Mesenchymal stem cell (in vitro differentiated cells and primary cell): ENCODE measurements at regions not wholly inside any gene's neighbourhood (a gene's known extent, or its start where the extent isn't known, plus 50 kb on each side); places are given as distances from the start of the nearest gene placed in this dataset.

Experiments used
- DNase-seq: peaks from one replicate; pipeline ENCODE4 v3.0.0-alpha.2; 2013
- H2AFZ ChIP-seq: one replicate; pipeline ENCODE4 v1.6.1; 2013; ENCODE audit warnings: low read depth, mild to moderate bottlenecking, control low read depth, inconsistent platforms, low read length, moderate library complexity
- H2AK5ac ChIP-seq: 2 replicates; pipeline ENCODE4 v1.6.1; 2013; ENCODE audit warnings: low read length, moderate library complexity, mild to moderate bottlenecking, inconsistent platforms; ENCODE audit not compliant: severe bottlenecking
- H2BK120ac ChIP-seq: one replicate; pipeline ENCODE4 v1.6.1; 2013; ENCODE audit warnings: low read depth, mild to moderate bottlenecking, inconsistent platforms, low read length, moderate library complexity
- H2BK12ac ChIP-seq, 2 experiments: one replicate each; pipeline ENCODE4 v1.6.1; 2013; ENCODE audit warnings: inconsistent platforms in 2 of 2, low read length in 2 of 2, mild to moderate bottlenecking in 2 of 2, moderate library complexity in 2 of 2, control low read depth in 1 of 2
- H2BK15ac ChIP-seq: one replicate; pipeline ENCODE4 v1.6.1; 2013; ENCODE audit warnings: mild to moderate bottlenecking, low read depth, inconsistent platforms; ENCODE audit not compliant: poor library complexity, severe bottlenecking
- H2BK5ac ChIP-seq: 2 replicates; pipeline ENCODE4 v1.6.1; 2013; ENCODE audit warnings: low read depth, mild to moderate bottlenecking, low read length, control low read depth, inconsistent platforms; ENCODE audit not compliant: poor library complexity, severe bottlenecking
- H3K14ac ChIP-seq, 2 experiments: one replicate each; pipeline ENCODE4 v1.6.1; 2013; ENCODE audit warnings: inconsistent platforms in 2 of 2, low read length in 2 of 2, control low read depth in 1 of 2, mild to moderate bottlenecking in 1 of 2, moderate library complexity in 1 of 2
- H3K18ac ChIP-seq, 2 experiments: one replicate each; pipeline ENCODE4 v1.6.1; 2013; ENCODE audit warnings: inconsistent platforms in 2 of 2, low read length in 2 of 2, control low read depth in 1 of 2, low read depth in 1 of 2, mild to moderate bottlenecking in 1 of 2
- H3K23ac ChIP-seq, 2 experiments: one replicate each; pipeline ENCODE4 v1.6.1; 2013; ENCODE audit warnings: inconsistent platforms in 2 of 2, low read length in 2 of 2, mild to moderate bottlenecking in 2 of 2, moderate library complexity in 2 of 2, control low read depth in 1 of 2
- H3K27ac ChIP-seq: 2 replicates; pipeline ENCODE4 v1.5.1; 2013; ENCODE audit warnings: mild to moderate bottlenecking, moderate library complexity, low read length, control low read depth, inconsistent platforms; ENCODE audit not compliant: poor library complexity, severe bottlenecking
- H3K27me3 ChIP-seq, 2 experiments: 2 replicates each; pipeline versions ENCODE4 v1.6.1 to v1.7.0; 2013; ENCODE audit warnings: low read length in 2 of 2, mild to moderate bottlenecking in 2 of 2, moderate library complexity in 2 of 2, control low read depth in 1 of 2, inconsistent platforms in 1 of 2; ENCODE audit not compliant: control insufficient read depth in 1 of 2, insufficient read depth in 1 of 2
- H3K36me3 ChIP-seq, 2 experiments: 2 replicates each; pipeline versions ENCODE4 v1.6.1 to v1.7.0; 2013; ENCODE audit warnings: low read length in 2 of 2, control low read depth in 1 of 2, inconsistent platforms in 1 of 2, low read depth in 1 of 2, mild to moderate bottlenecking in 1 of 2; ENCODE audit not compliant: insufficient read depth in 2 of 2, control insufficient read depth in 1 of 2
- H3K4ac ChIP-seq, 2 experiments: one replicate each; pipeline ENCODE4 v1.6.1; 2013; ENCODE audit warnings: inconsistent platforms in 2 of 2, low read length in 2 of 2, mild to moderate bottlenecking in 2 of 2, moderate library complexity in 2 of 2, control low read depth in 1 of 2, low read depth in 1 of 2
- H3K4me1 ChIP-seq: 2 replicates; pipeline ENCODE4 v1.6.1; 2013; ENCODE audit warnings: low read depth, low read length, control low read depth; ENCODE audit not compliant: control insufficient read depth, insufficient read depth
- H3K4me2 ChIP-seq: 2 replicates; pipeline ENCODE4 v1.6.1; 2013; ENCODE audit warnings: low read length, mild to moderate bottlenecking, inconsistent platforms; ENCODE audit not compliant: poor library complexity, severe bottlenecking
- H3K4me3 ChIP-seq, 2 experiments: 2 replicates each; pipeline versions ENCODE4 v1.5.1 to v1.7.0; 2013; ENCODE audit warnings: low read length in 2 of 2, mild to moderate bottlenecking in 2 of 2, control low read depth in 1 of 2, low read depth in 1 of 2; ENCODE audit not compliant: insufficient read depth in 1 of 2
- H3K79me1 ChIP-seq: replicated peaks from 2 replicates; pipeline ENCODE4 v1.6.1; 2013; ENCODE audit warnings: mild to moderate bottlenecking, control low read depth, low read length, inconsistent platforms; ENCODE audit not compliant: poor library complexity, severe bottlenecking
- H3K9ac ChIP-seq: 2 replicates; pipeline ENCODE4 v1.7.0; 2013; ENCODE audit warnings: mild to moderate bottlenecking, low read length, moderate library complexity
- H3K9me3 ChIP-seq: 2 replicates; pipeline ENCODE4 v1.7.0; 2013; ENCODE audit warnings: mild to moderate bottlenecking, low read length; ENCODE audit not compliant: control insufficient read depth
- H4K8ac ChIP-seq: one replicate; pipeline ENCODE4 v1.6.1; 2013; ENCODE audit warnings: inconsistent platforms, mild to moderate bottlenecking, low read length, moderate library complexity
- H4K91ac ChIP-seq: one replicate; pipeline ENCODE4 v1.6.1; 2013; ENCODE audit warnings: mild to moderate bottlenecking, low read length, inconsistent platforms
- WGBS: methylation state at CpG from one replicate; pipeline ENCODE4 v1.1.7; 2013; ENCODE audit warnings: mixed read lengths; 5-methylcytosine and 5-hydroxymethylcytosine counted together

DNA sequence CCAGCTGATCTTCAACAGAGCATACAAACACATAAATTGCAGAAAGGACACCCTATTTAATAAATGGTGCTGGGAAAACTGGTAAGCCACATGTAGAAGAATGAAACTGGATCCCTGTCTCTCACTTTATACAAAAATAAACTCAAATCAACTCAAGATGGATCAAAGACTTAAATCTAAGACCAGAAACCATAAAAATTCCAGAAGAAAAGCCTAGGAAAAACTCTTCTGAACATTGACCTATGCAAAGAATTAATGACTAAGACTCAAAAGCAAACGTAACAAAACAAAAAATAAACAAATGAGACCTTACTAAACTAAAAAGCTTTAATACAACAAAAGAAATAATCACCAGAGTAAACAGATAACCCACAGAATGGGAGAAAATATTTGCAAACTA, 74.5 kb upstream of the ABCC4 start:
- Histone ChIP-seq H3K4me3 (no peak overlapping the region), H2AFZ (no peak overlapping the region), H3K14ac (no peak overlapping the region), H3K27ac (no peak overlapping the region), H3K4ac (no peak overlapping the region), H4K8ac (no peak overlapping the region), H3K18ac (no peak overlapping the region), H3K4me2 (no peak overlapping the region), H3K27me3 (peaks cover 0 to 15% of the 10 kb centered on the region in 2 experiments), H2BK5ac (no peak overlapping the region), H3K23ac (no peak overlapping the region), H3K36me3 (no peaks in the 10 kb centered on the region), H4K91ac (no peak overlapping the region), H2AK5ac (no peak overlapping the region), H3K9ac (no peak overlapping the region), H3K79me1 (no peaks in the 10 kb centered on the region), H2BK12ac (no peak overlapping the region), H2BK15ac (no peak overlapping the region), H3K9me3 (no peaks in the 10 kb centered on the region), H3K4me1 (peaks cover 1% of the 10 kb centered on the region), H2BK120ac (no peak overlapping the region)
- no peak for DNase-seq
- WGBS = 0% methylated on average over 1 of the region's 1 CpG

GRCh38 chr13:95378603-95379002, 77.4 kb upstream of the ABCC4 start:
- Histone ChIP-seq H3K14ac (no peak overlapping the region), H3K18ac (no peak overlapping the region), H3K9ac (no peak overlapping the region), H2AK5ac (no peak overlapping the region), H2BK120ac (no peak overlapping the region), H3K4ac (peak overlapping the region in 1 of 2 experiments; percentile 5), H3K27ac (no peak overlapping the region), H3K79me1 (no peaks in the 10 kb centered on the region), H2BK15ac (no peak overlapping the region), H4K8ac (peak overlapping the region; percentile 49), H3K4me3 (no peak overlapping the region), H3K23ac (no peak overlapping the region), H3K4me1 (peaks cover 6% of the 10 kb centered on the region), H2AFZ (no peak overlapping the region), H2BK5ac (no peak overlapping the region), H3K4me2 (no peak overlapping the region), H3K9me3 (no peaks in the 10 kb centered on the region), H4K91ac (no peak overlapping the region), H3K36me3 (no peaks in the 10 kb centered on the region), H3K27me3 (peaks cover 0 to 15% of the 10 kb centered on the region in 2 experiments), H2BK12ac (no peak overlapping the region)
- no peak for DNase-seq
- WGBS = 93% methylated on average over 1 of the region's 1 CpG

DNA sequence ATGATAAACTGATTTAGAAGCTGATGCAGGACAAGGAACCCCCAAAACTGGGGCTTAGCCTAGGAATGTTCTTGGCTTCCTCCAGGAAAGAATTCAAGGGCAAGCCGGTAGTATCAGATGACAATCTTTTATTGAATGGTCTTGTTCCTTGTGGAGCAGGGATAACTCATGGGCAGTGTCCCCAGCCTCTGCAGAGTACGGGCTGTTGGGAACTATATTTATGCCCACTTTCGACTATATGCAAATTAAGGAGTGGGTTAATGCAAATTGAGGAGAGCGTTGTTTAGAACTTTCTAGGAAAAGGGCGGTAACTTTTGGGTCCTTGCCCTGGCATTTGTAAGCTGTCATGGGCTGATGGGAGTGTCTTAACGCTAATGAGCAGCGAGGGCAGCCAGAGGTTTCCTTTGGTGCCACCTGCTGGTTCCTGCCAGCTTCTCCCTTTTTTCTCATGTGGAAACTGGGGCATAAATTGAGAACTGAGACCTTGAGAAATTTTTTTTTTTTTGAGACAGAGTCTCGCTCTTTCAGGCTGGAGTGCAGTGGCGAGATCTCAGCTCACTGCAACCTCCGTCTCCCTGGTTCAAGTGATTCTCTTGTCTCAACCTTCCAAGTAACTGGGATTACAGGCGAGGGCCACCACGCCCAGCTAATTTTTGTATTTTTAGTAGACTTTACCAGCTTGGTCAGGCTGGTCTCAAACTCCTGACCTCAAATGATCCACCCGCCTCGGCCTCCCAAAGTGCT, 79.4 kb upstream of the ABCC4 start:
- peaks cover 7% of the 10 kb centered on the region for H3K4me1 ChIP-seq
- H2AFZ ChIP-seq = no peak overlapping the region
- H2BK5ac ChIP-seq = peak overlapping the region; percentile 62
- no peak overlapping the region for H3K27ac ChIP-seq
- H2AK5ac ChIP-seq = no peak overlapping the region
- peaks cover 0 to 8% of the 10 kb centered on the region in 2 experiments for H3K27me3 ChIP-seq
- H2BK15ac ChIP-seq = no peak overlapping the region
- H3K23ac ChIP-seq = no peak overlapping the region
- no peaks in the 10 kb centered on the region for H3K36me3 ChIP-seq
- H3K79me1 ChIP-seq = no peaks in the 10 kb centered on the region
- 37% methylated on average over 14 of the region's 14 CpGs for WGBS
- H3K18ac ChIP-seq = peak overlapping the region; percentile 18 to 59
- peak overlapping the region; percentile 34 for H2BK120ac ChIP-seq
- no peak overlapping the region for H4K8ac ChIP-seq
- peak; percentile 90 for DNase-seq
- H3K4me3 ChIP-seq = peak overlapping the region in 1 of 2 experiments; percentile 45
- peak overlapping the region; percentile 49 for H3K9ac ChIP-seq
- peak overlapping the region; percentile 54 for H3K4me2 ChIP-seq
- no peaks in the 10 kb centered on the region for H3K9me3 ChIP-seq
- H3K4ac ChIP-seq = no peak overlapping the region
- no peak overlapping the region for H4K91ac ChIP-seq
- no peak overlapping the region for H3K14ac ChIP-seq
- H2BK12ac ChIP-seq = peak overlapping the region in 1 of 2 experiments; percentile 47

GRCh38 chr13:95381212-95381527, 79.9 kb upstream of the ABCC4 start:
- Histone ChIP-seq H3K9ac (peak overlapping the region; percentile 49), H4K91ac (no peak overlapping the region), H3K79me1 (no peaks in the 10 kb centered on the region), H2AK5ac (no peak overlapping the region), H3K4me3 (no peak overlapping the region), H2BK12ac (no peak overlapping the region), H2BK120ac (no peak overlapping the region), H2BK5ac (no peak overlapping the region), H3K18ac (peak overlapping the region in 1 of 2 experiments; percentile 1), H3K36me3 (no peaks in the 10 kb centered on the region), H3K27ac (no peak overlapping the region), H2AFZ (no peak overlapping the region), H3K27me3 (peaks cover 0 to 8% of the 10 kb centered on the region in 2 experiments), H4K8ac (no peak overlapping the region), H3K14ac (no peak overlapping the region), H3K23ac (no peak overlapping the region), H3K4ac (peak overlapping the region in 1 of 2 experiments; percentile 20), H3K9me3 (no peaks in the 10 kb centered on the region), H3K4me1 (peaks cover 7% of the 10 kb centered on the region), H3K4me2 (no peak overlapping the region), H2BK15ac (no peak overlapping the region)
- 75% methylated on average over 3 of the region's 5 CpGs for WGBS
- DNase-seq = no peak
